ENCODE measurements at regions not wholly inside any gene's neighbourhood (a gene's known extent, or its start where the extent isn't known, plus 50 kb on each side); places are given as distances from the start of the nearest gene placed in this dataset.
"Not testable (repeated sequence)": the region's sequence is repeated elsewhere in the genome, so short reads cannot be mapped to it uniquely, and the experiment has no call there.

GRCh38 chr5:18236386-18236785, 602.1 kb downstream of the TAF11L14 start:
- no peak for DNase-seq
- intact Hi-C loops (cut with micrococcal nuclease): no loop called here
- Mint-ChIP-seq H3K36me3 (ENCODE audit: low read depth) (no peaks in the 10 kb centered on the region), H3K27ac (no peak overlapping the region), H3K4me1 (no peaks in the 10 kb centered on the region), H3K27me3 (no peaks in the 10 kb centered on the region), H3K4me3 (no peak overlapping the region), H3K9me3 (no peaks in the 10 kb centered on the region)

- no peak for DNase-seq
- Mint-ChIP-seq H3K27ac (no peak overlapping the region), H3K4me1 (no peaks in the 10 kb centered on the region), H3K4me3 (no peak overlapping the region), H3K9me3 (no peaks in the 10 kb centered on the region), H3K36me3 (ENCODE audit: low read depth) (no peaks in the 10 kb centered on the region), H3K27me3 (no peaks in the 10 kb centered on the region)
- intact Hi-C loops (cut with micrococcal nuclease): no loop called here
Measured at GRCh38 chr5:18238321-18238720, 604.1 kb downstream of the TAF11L14 start.

- Mint-ChIP-seq H3K27ac (no peak overlapping the region), H3K9me3 (no peaks in the 10 kb centered on the region), H3K4me3 (no peak overlapping the region), H3K36me3 (ENCODE audit: low read depth) (no peaks in the 10 kb centered on the region), H3K27me3 (no peaks in the 10 kb centered on the region), H3K4me1 (no peaks in the 10 kb centered on the region)
- DNase-seq: no peak
- intact Hi-C loops (cut with micrococcal nuclease): no loop called here
Measured at GRCh38 chr5:18240971-18241370, 606.7 kb downstream of the TAF11L14 start.

- Mint-ChIP-seq H3K36me3 (ENCODE audit: low read depth) (no peaks in the 10 kb centered on the region), H3K4me1 (no peaks in the 10 kb centered on the region), H3K27me3 (no peaks in the 10 kb centered on the region), H3K4me3 (no peak overlapping the region), H3K9me3 (peaks cover 12% of the 10 kb centered on the region), H3K27ac (no peak overlapping the region)
- DNase-seq: no peak
- intact Hi-C loops (cut with micrococcal nuclease): no loop called here
Measured at GRCh38 chr5:18243846-18244245, 609.6 kb downstream of the TAF11L14 start.

- Mint-ChIP-seq H3K4me3 (no peak overlapping the region), H3K27me3 (no peaks in the 10 kb centered on the region), H3K4me1 (no peaks in the 10 kb centered on the region), H3K27ac (no peak overlapping the region), H3K9me3 (peaks cover 12% of the 10 kb centered on the region), H3K36me3 (ENCODE audit: low read depth) (no peaks in the 10 kb centered on the region)
- intact Hi-C loops (cut with micrococcal nuclease): no loop called here
- no peak for DNase-seq
Measured at GRCh38 chr5:18244309-18244708, 610.0 kb downstream of the TAF11L14 start.

- Mint-ChIP-seq H3K27me3 (no peaks in the 10 kb centered on the region), H3K4me1 (no peaks in the 10 kb centered on the region), H3K4me3 (no peak overlapping the region), H3K36me3 (ENCODE audit: low read depth) (no peaks in the 10 kb centered on the region), H3K27ac (no peak overlapping the region), H3K9me3 (peaks cover 20% of the 10 kb centered on the region)
- no peak for DNase-seq
- intact Hi-C loops (cut with micrococcal nuclease): no loop called here
Measured at GRCh38 chr5:18252559-18252958, 618.3 kb downstream of the TAF11L14 start.

GRCh38 chr5:18264126-18264882, 630.0 kb downstream of the TAF11L14 start:
- no peaks in the 10 kb centered on the region for H3K36me3 Mint-ChIP-seq (ENCODE audit: low read depth)
- H3K4me3 Mint-ChIP-seq: no peak overlapping the region
- intact Hi-C loops (cut with micrococcal nuclease): no loop called here
- no peaks in the 10 kb centered on the region for H3K27me3 Mint-ChIP-seq
- no peaks in the 10 kb centered on the region for H3K4me1 Mint-ChIP-seq
- no peaks in the 10 kb centered on the region for H3K9me3 Mint-ChIP-seq
- H3K27ac Mint-ChIP-seq: no peak overlapping the region
- DNase-seq: no peak

GRCh38 chr5:18270635-18271338, 636.5 kb downstream of the TAF11L14 start:
- no peak for DNase-seq
- no peaks in the 10 kb centered on the region for H3K36me3 Mint-ChIP-seq (ENCODE audit: low read depth)
- H3K27me3 Mint-ChIP-seq: no peaks in the 10 kb centered on the region
- no peaks in the 10 kb centered on the region for H3K4me1 Mint-ChIP-seq
- no peak overlapping the region for H3K4me3 Mint-ChIP-seq
- intact Hi-C loops (cut with micrococcal nuclease): no loop called here
- no peak overlapping the region for H3K27ac Mint-ChIP-seq
- peaks cover 8% of the 10 kb centered on the region for H3K9me3 Mint-ChIP-seq

- H3K4me3 Mint-ChIP-seq: no peak overlapping the region
- H3K27me3 Mint-ChIP-seq: no peaks in the 10 kb centered on the region
- intact Hi-C loops (cut with micrococcal nuclease): no loop called here
- no peaks in the 10 kb centered on the region for H3K36me3 Mint-ChIP-seq (ENCODE audit: low read depth)
- H3K9me3 Mint-ChIP-seq: peaks cover 4% of the 10 kb centered on the region
- no peak for DNase-seq
- H3K4me1 Mint-ChIP-seq: no peaks in the 10 kb centered on the region
- H3K27ac Mint-ChIP-seq: no peak overlapping the region
Measured at GRCh38 chr5:18276939-18277338, 642.7 kb downstream of the TAF11L14 start.

- no peaks in the 10 kb centered on the region for H3K36me3 Mint-ChIP-seq (ENCODE audit: low read depth)
- no peak overlapping the region for H3K27ac Mint-ChIP-seq
- H3K9me3 Mint-ChIP-seq: no peaks in the 10 kb centered on the region
- intact Hi-C loops (cut with micrococcal nuclease): no loop called here
- H3K4me3 Mint-ChIP-seq: no peak overlapping the region
- DNase-seq: no peak
- H3K4me1 Mint-ChIP-seq: no peaks in the 10 kb centered on the region
- H3K27me3 Mint-ChIP-seq: no peaks in the 10 kb centered on the region
Measured at GRCh38 chr5:18281947-18282581, 647.8 kb downstream of the TAF11L14 start.

- no peaks in the 10 kb centered on the region for H3K4me1 Mint-ChIP-seq
- H3K36me3 Mint-ChIP-seq (ENCODE audit: low read depth): no peaks in the 10 kb centered on the region
- intact Hi-C loops (cut with micrococcal nuclease): no loop called here
- no peaks in the 10 kb centered on the region for H3K9me3 Mint-ChIP-seq
- H3K27me3 Mint-ChIP-seq: no peaks in the 10 kb centered on the region
- no peak for DNase-seq
- H3K27ac Mint-ChIP-seq: no peak overlapping the region
- no peak overlapping the region for H3K4me3 Mint-ChIP-seq
Measured at GRCh38 chr5:18285257-18285656, 651.0 kb downstream of the TAF11L14 start.

GRCh38 chr5:18292146-18292545, 657.9 kb downstream of the TAF11L14 start:
- Mint-ChIP-seq H3K4me1 (no peaks in the 10 kb centered on the region), H3K9me3 (no peaks in the 10 kb centered on the region), H3K27me3 (no peaks in the 10 kb centered on the region), H3K27ac (no peak overlapping the region), H3K36me3 (ENCODE audit: low read depth) (no peaks in the 10 kb centered on the region), H3K4me3 (no peak overlapping the region)
- intact Hi-C loops (cut with micrococcal nuclease): no loop called here
- DNase-seq: no peak

- H3K4me1 Mint-ChIP-seq; H3K36me3 Mint-ChIP-seq (ENCODE audit: low read depth); H3K27me3 Mint-ChIP-seq; H3K27ac Mint-ChIP-seq; H3K9me3 Mint-ChIP-seq; intact Hi-C loops (cut with micrococcal nuclease); DNase-seq; H3K4me3 Mint-ChIP-seq: not testable (repeated sequence)
Measured at GRCh38 chr5:18295696-18296095, 661.4 kb downstream of the TAF11L14 start.

GRCh38 chr5:18299166-18299565, 664.9 kb downstream of the TAF11L14 start:
- H3K27me3 Mint-ChIP-seq: no peaks in the 10 kb centered on the region
- H3K36me3 Mint-ChIP-seq (ENCODE audit: low read depth): no peaks in the 10 kb centered on the region
- no peaks in the 10 kb centered on the region for H3K9me3 Mint-ChIP-seq
- H3K27ac Mint-ChIP-seq: no peak overlapping the region
- no peaks in the 10 kb centered on the region for H3K4me1 Mint-ChIP-seq
- intact Hi-C loops (cut with micrococcal nuclease): no loop called here
- DNase-seq: no peak
- H3K4me3 Mint-ChIP-seq: no peak overlapping the region

Data from activated CD4-positive, alpha-beta T cell treated with anti-CD3 and anti-CD28 coated beads, Interleukin-2, amount 10 ng/mL, durations not matched to agents 24 days and 14 days (primary cell).